H1 (cell line): ENCODE measurements at regions not wholly inside any gene's neighbourhood (a gene's known extent, or its start where the extent isn't known, plus 50 kb on each side); places are given as distances from the start of the nearest gene placed in this dataset.

Source experiments
- CTCF ChIA-PET: fragments of 300-600 bp; sonication (Branson Sonifier 250); formaldehyde crosslinking; loops from one replicate; lab custom pipeline; 2021; ENCODE audit not compliant: partially characterized antibody; lab: Charles Lee
- POLR2A ChIA-PET: fragments of 300-600 bp; sonication (Branson Sonifier 250); formaldehyde crosslinking; loops from one replicate; lab custom pipeline; 2021; ENCODE audit warnings: inconsistent platforms; ENCODE audit not compliant: partially characterized antibody; lab: Charles Lee
- DNase-seq, 2 experiments: peaks; one replicate each; pipeline versions ENCODE4 v3.0.0 to v3.0.0-alpha.2; 2010 to 2022; ENCODE audit warnings: low spot score in 2 of 2, low read depth in 1 of 2, mixed read lengths in 1 of 2
- FAIRE-seq: peaks from 2 replicates; lab custom pipeline; 2011; peaks lifted over from hg19 to GRCh38; lab: Jason Lieb, UNC
- H2AFZ ChIP-seq: 2 replicates; pipeline ENCODE4 v1.8.1; 2012; ENCODE audit warnings: low read length, inconsistent platforms
- H2AK5ac ChIP-seq: 2 replicates; pipeline ENCODE4 v1.6.1; 2013; ENCODE audit warnings: low read depth, low read length
- H2BK120ac ChIP-seq: replicated peaks from 2 replicates; pipeline ENCODE3; 2013; ENCODE audit warnings: low read depth, low read length, inconsistent platforms
- H2BK12ac ChIP-seq: 2 replicates; pipeline ENCODE4 v1.6.1; 2013; ENCODE audit warnings: low read depth, low read length
- H2BK15ac ChIP-seq: 2 replicates; pipeline ENCODE4 v1.6.1; 2013; ENCODE audit warnings: low read length
- H2BK20ac ChIP-seq: 2 replicates; pipeline ENCODE4 v1.6.1; 2013; ENCODE audit warnings: low read length
- H2BK5ac ChIP-seq: 2 replicates; pipeline ENCODE4 v1.6.1; 2013; ENCODE audit warnings: low read depth, low read length
- H3K14ac ChIP-seq: 2 replicates; pipeline ENCODE4 v1.6.1; 2013; ENCODE audit warnings: inconsistent platforms; ENCODE audit not compliant: insufficient read length
- H3K18ac ChIP-seq: 2 replicates; pipeline ENCODE4 v1.6.1; 2013; ENCODE audit warnings: low read length; ENCODE audit errors: extremely low read depth
- H3K23ac ChIP-seq: 2 replicates; pipeline ENCODE4 v1.6.1; 2013; ENCODE audit warnings: inconsistent platforms; ENCODE audit not compliant: insufficient read length
- H3K23me2 ChIP-seq: 2 replicates; pipeline ENCODE4 v1.6.1; 2013; ENCODE audit warnings: low read depth, low read length
- H3K27ac ChIP-seq: 2 replicates; pipeline ENCODE4 v1.6.1; 2011; ENCODE audit warnings: low read depth, low read length, inconsistent platforms
- H3K27me3 ChIP-seq, 4 experiments: replicated peaks in 1 of 4; 1 replicate in 1 of 4; 2 replicates in 3 of 4; pipeline versions ENCODE4 v1.6.1 to v1.8.1; 2011 to 2013; ENCODE audit warnings: low read length in 3 of 4, mild to moderate bottlenecking in 3 of 4, inconsistent platforms in 2 of 4, mixed read lengths in 2 of 4, moderate library complexity in 1 of 4; ENCODE audit not compliant: control insufficient read depth in 3 of 4, insufficient read depth in 3 of 4; ENCODE audit errors: extremely low read depth in 1 of 4
- H3K36me3 ChIP-seq, 4 experiments: 2 replicates each; pipeline versions ENCODE4 v1.6.1 to v1.8.1; 2011 to 2013; ENCODE audit warnings: mild to moderate bottlenecking in 4 of 4, low read length in 3 of 4, moderate library complexity in 2 of 4, control low read depth in 1 of 4, inconsistent platforms in 1 of 4; ENCODE audit not compliant: insufficient read depth in 4 of 4, control insufficient read depth in 2 of 4
- H3K4ac ChIP-seq: replicated peaks from 2 replicates; pipeline ENCODE3; 2013; ENCODE audit warnings: low read length, low read depth, mixed read lengths, inconsistent platforms; ENCODE audit not compliant: insufficient read length
- H3K4me1 ChIP-seq, 4 experiments: replicated peaks in 1 of 4; 1 replicate in 1 of 4; 2 replicates in 3 of 4; pipeline versions ENCODE4 v1.6.1 to v1.8.1; 2011 to 2013; ENCODE audit warnings: low read length in 3 of 4, inconsistent platforms in 2 of 4, mixed read lengths in 1 of 4; ENCODE audit not compliant: insufficient read depth in 4 of 4, control insufficient read depth in 3 of 4
- H3K4me2 ChIP-seq, 2 experiments: 2 replicates each; pipeline versions ENCODE4 v1.6.1 to v1.8.1; 2011 to 2013; ENCODE audit warnings: low read depth in 2 of 2, low read length in 2 of 2, control low read depth in 1 of 2, inconsistent platforms in 1 of 2, mild to moderate bottlenecking in 1 of 2; ENCODE audit not compliant: insufficient read depth in 1 of 2
- H3K4me3 ChIP-seq, 4 experiments: fragments of 200-600, 300-600 bp in 1 of 4; sonication (generic), shearing (Covaris generic), sonication (Bioruptor Twin) in 1 of 4; 2 replicates each; pipeline versions ENCODE4 v1.5.1 to v1.8.1; 2011 to 2016; ENCODE audit warnings: low read length in 4 of 4, low read depth in 3 of 4, control low read depth in 2 of 4, inconsistent platforms in 2 of 4, mild to moderate bottlenecking in 2 of 4, mixed read lengths in 1 of 4, moderate library complexity in 1 of 4; ENCODE audit not compliant: insufficient read depth in 2 of 4; ENCODE audit errors: extremely low read depth in 1 of 4
- H3K56ac ChIP-seq: replicated peaks from 2 replicates; pipeline ENCODE3; 2013; ENCODE audit warnings: low read depth, mild to moderate bottlenecking, mixed read lengths, low read length, inconsistent platforms; ENCODE audit not compliant: insufficient read length
- H3K79me1 ChIP-seq: 2 replicates; pipeline ENCODE4 v1.6.1; 2013; ENCODE audit warnings: low read depth, low read length, control low read depth
- H3K79me2 ChIP-seq, 2 experiments: 2 replicates each; pipeline versions ENCODE4 v1.6.1 to v1.8.1; 2012 to 2013; ENCODE audit warnings: low read length in 2 of 2, mild to moderate bottlenecking in 2 of 2, inconsistent platforms in 1 of 2; ENCODE audit not compliant: insufficient read depth in 2 of 2, control insufficient read depth in 1 of 2
- H3K9ac ChIP-seq, 4 experiments: replicated peaks in 1 of 4; 1 replicate in 1 of 4; 2 replicates in 3 of 4; pipeline versions ENCODE4 v1.6.1 to v1.8.1; 2011 to 2013; ENCODE audit warnings: low read depth in 3 of 4, low read length in 3 of 4, control low read depth in 2 of 4, mild to moderate bottlenecking in 2 of 4, moderate library complexity in 2 of 4, inconsistent platforms in 1 of 4; ENCODE audit errors: extremely low read depth in 1 of 4
- H3K9me3 ChIP-seq, 2 experiments: 2 replicates each; pipeline versions ENCODE4 v1.6.1 to v1.8.1; 2012 to 2013; ENCODE audit warnings: mild to moderate bottlenecking in 2 of 2, moderate library complexity in 2 of 2, control low read depth in 1 of 2, inconsistent platforms in 1 of 2, low read depth in 1 of 2, low read length in 1 of 2, mixed read lengths in 1 of 2; ENCODE audit not compliant: insufficient read depth in 2 of 2
- H4K20me1 ChIP-seq, 2 experiments: replicated peaks in 1 of 2; 2 replicates each; pipeline versions ENCODE3 to v1.8.1; 2011 to 2013; ENCODE audit warnings: inconsistent platforms in 2 of 2, low read length in 2 of 2, mild to moderate bottlenecking in 1 of 2; ENCODE audit not compliant: insufficient read depth in 2 of 2, control insufficient read depth in 1 of 2
- H4K5ac ChIP-seq: 2 replicates; pipeline ENCODE4 v1.6.1; 2013; ENCODE audit warnings: low read length, low read depth, mixed read lengths, inconsistent platforms; ENCODE audit not compliant: insufficient read length
- H4K8ac ChIP-seq: 2 replicates; pipeline ENCODE4 v1.8.0; 2013; ENCODE audit warnings: mild to moderate bottlenecking, moderate library complexity, low read length, inconsistent platforms; ENCODE audit not compliant: insufficient read depth; ENCODE audit errors: extremely low read depth
- H4K91ac ChIP-seq: replicated peaks from 2 replicates; pipeline ENCODE3; 2013; ENCODE audit warnings: low read length, mixed read lengths, inconsistent platforms; ENCODE audit not compliant: insufficient read length
- BRCA1 ChIP-seq: IDR thresholded peaks from 2 replicates; pipeline ENCODE4 v1.6.1; 2012; ENCODE audit warnings: low read depth, low read length, improper control_type of control experiment
- CREB1 ChIP-seq: IDR thresholded peaks from 2 replicates; pipeline ENCODE4 v1.6.1; 2012; ENCODE audit warnings: inconsistent platforms
- EZH2 ChIP-seq: fragments of 200-600 bp; sonication (generic); IDR thresholded peaks from 2 replicates; pipeline ENCODE4 v1.7.1; 2012; ENCODE audit warnings: low read depth, mild to moderate bottlenecking, moderate library complexity, low read length, inconsistent platforms; ENCODE audit not compliant: severe bottlenecking
- KDM1A ChIP-seq: fragments of 200-600, 300-600 bp; sonication (generic); IDR thresholded peaks from 2 replicates; pipeline ENCODE4 v1.7.1; 2016; ENCODE audit warnings: mild to moderate bottlenecking, low read length, borderline replicate concordance
- KDM4A ChIP-seq: IDR thresholded peaks from one replicate; pipeline ENCODE4 v1.7.1; 2012; ENCODE audit warnings: low read depth, mild to moderate bottlenecking, moderate library complexity, low read length, inconsistent platforms; ENCODE audit not compliant: severe bottlenecking
- RXRA ChIP-seq: IDR thresholded peaks from 2 replicates; pipeline ENCODE4 v1.6.1; 2011; ENCODE audit warnings: low read depth, mild to moderate bottlenecking, low read length, moderate library complexity; ENCODE audit not compliant: insufficient read depth
- SP2 ChIP-seq: IDR thresholded peaks from 2 replicates; pipeline ENCODE4 v1.6.1; 2012; ENCODE audit warnings: mild to moderate bottlenecking, low read length, inconsistent platforms
- WGBS, 2 experiments: shearing (Covaris generic) in 1 of 2; methylation state at CpG; one replicate each; pipeline versions ENCODE4 v1.1.6 to v1.1.7; 2013 to 2015; ENCODE audit warnings: low lambda C conversion rate in 2 of 2, mixed read lengths in 2 of 2, inconsistent platforms in 1 of 2, low coverage in 1 of 2, missing lambda C conversion rate in 1 of 2; ENCODE audit not compliant: insufficient replicate concordance in 2 of 2, insufficient coverage in 1 of 2, insufficient read length in 1 of 2; ENCODE audit errors: extremely low coverage in 1 of 2, missing lambda C conversion rate in 1 of 2; 5-methylcytosine and 5-hydroxymethylcytosine counted together
- TF ChIP-seq, protein P1 (sequence below): IDR thresholded peaks from 2 replicates; pipeline ENCODE4 v1.6.1; 2012; ENCODE audit warnings: inconsistent platforms

DNA sequence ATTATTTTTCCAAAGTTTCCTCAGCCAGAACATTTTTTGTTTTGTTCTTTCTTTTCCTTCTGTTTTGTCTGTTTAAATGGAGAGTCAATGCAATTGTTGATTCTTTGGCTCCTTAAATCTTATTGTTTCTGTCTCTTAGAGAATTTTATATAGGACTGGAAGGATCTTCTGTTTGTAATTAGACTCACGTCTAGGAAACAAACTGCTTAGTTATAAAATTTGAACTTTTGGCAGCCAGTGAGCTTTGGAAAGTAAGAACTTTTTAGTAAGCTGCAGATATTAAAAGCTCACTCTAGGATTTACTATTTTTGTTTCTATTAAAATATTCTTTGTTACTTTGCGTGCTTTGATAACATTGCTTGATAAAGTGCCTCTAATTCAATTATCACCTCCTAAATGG is 109.8 kb upstream of the HNRNPU start:
- no peak overlapping the region for H4K91ac ChIP-seq
- H2BK120ac ChIP-seq = no peak overlapping the region
- no peak for FAIRE-seq
- H3K23ac ChIP-seq = no peak overlapping the region
- H3K79me1 ChIP-seq = no peaks in the 10 kb centered on the region
- H4K8ac ChIP-seq = no peak overlapping the region
- H2AFZ ChIP-seq = no peak overlapping the region
- TF ChIP-seq RXRA (no peak), BRCA1 (no peak), CREB1 (no peak), EZH2 (no peak), SP2 (no peak), KDM4A (no peak), KDM1A (no peak)
- TF ChIP-seq, protein P1, sequence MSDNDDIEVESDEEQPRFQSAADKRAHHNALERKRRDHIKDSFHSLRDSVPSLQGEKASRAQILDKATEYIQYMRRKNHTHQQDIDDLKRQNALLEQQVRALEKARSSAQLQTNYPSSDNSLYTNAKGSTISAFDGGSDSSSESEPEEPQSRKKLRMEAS = no peak
- TF ChIP-seq, all 59 proteins: peak for 0
- H2AK5ac ChIP-seq = no peak overlapping the region
- no peak overlapping the region for H3K9ac ChIP-seq
- H2BK20ac ChIP-seq = no peak overlapping the region
- H3K4me3 ChIP-seq = no peak overlapping the region
- no peak overlapping the region for H3K14ac ChIP-seq
- peaks cover 0 to 4% (median 2%) of the 10 kb centered on the region in 4 experiments; a peak in 5 of 7 replicates for H3K4me1 ChIP-seq
- H4K20me1 ChIP-seq = no peaks in the 10 kb centered on the region
- H3K56ac ChIP-seq = no peak overlapping the region
- H3K4me2 ChIP-seq = no peak overlapping the region
- POLR2A ChIA-PET = interaction anchor here (0.5 to 1.7 kb wide), 4 partner anchors 10 to 158 kb away, joined by 3 read pairs; no protein-coding TSS in a partner anchor
- H4K5ac ChIP-seq = no peak overlapping the region
- DNase-seq = no peak
- H3K18ac ChIP-seq = no peak overlapping the region
- no peaks in the 10 kb centered on the region for H3K27me3 ChIP-seq
- H3K36me3 ChIP-seq = no peaks in the 10 kb centered on the region; a peak in 1 of 8 replicates
- whole genome bisulfite sequencing, 2 experiments = 93% methylated on average over 2 of the region's 2 CpGs; no CpG with 5 or more reads in 1 of the 2 experiments
- no peak overlapping the region for H3K4ac ChIP-seq
- CTCF ChIA-PET = interaction anchor here (0.6 to 2.0 kb wide), 2 partner anchors 68 to 106 kb away, joined by 3 to 9 read pairs; no protein-coding TSS in a partner anchor
- H2BK12ac ChIP-seq = no peak overlapping the region
- H3K79me2 ChIP-seq = peaks cover 0 to 18% of the 10 kb centered on the region in 2 experiments; a peak in 2 of 4 replicates
- no peak overlapping the region for H2BK5ac ChIP-seq
- no peaks in the 10 kb centered on the region for H3K9me3 ChIP-seq
- peaks cover 7% of the 10 kb centered on the region for H3K23me2 ChIP-seq
- H2BK15ac ChIP-seq = no peak overlapping the region
- no peak overlapping the region for H3K27ac ChIP-seq
